Transverse colon (tissue), 4 donors: ENCODE measurements at regions not wholly inside any gene's neighbourhood (a gene's known extent, or its start where the extent isn't known, plus 50 kb on each side); places are given as distances from the start of the nearest gene placed in this dataset.

Experiments
- CTCF ChIP-seq, 5 experiments: fragments of 200-600 bp in 3 of 5; fragments of 450-650 bp in 2 of 5; sonication (generic) in 3 of 5; IDR thresholded peaks; 1 replicate in 2 of 5; 2 replicates in 3 of 5; pipeline ENCODE4 v1.5.1; 2016 to 2017; ENCODE audit warnings: antibody characterized with exemption in 5 of 5, inconsistent platforms in 3 of 5, mild to moderate bottlenecking in 2 of 5, moderate library complexity in 1 of 5
- EP300 ChIP-seq: sonication (generic); formaldehyde crosslinking; IDR thresholded peaks from one replicate; pipeline ENCODE4 v1.6.1; 2017; ENCODE audit warnings: antibody characterized with exemption, low read depth
- POLR2A ChIP-seq: fragments of 450-650 bp; IDR thresholded peaks from one replicate; pipeline ENCODE4 v1.6.1; 2016; ENCODE audit warnings: antibody characterized with exemption, mild to moderate bottlenecking, moderate library complexity
- POLR2AphosphoS5 ChIP-seq, 3 donors: sonication (generic); formaldehyde crosslinking; IDR thresholded peaks; one replicate each; pipeline ENCODE4 v1.6.1; 2016; ENCODE audit warnings: antibody characterized with exemption in 3 of 3

DNA sequence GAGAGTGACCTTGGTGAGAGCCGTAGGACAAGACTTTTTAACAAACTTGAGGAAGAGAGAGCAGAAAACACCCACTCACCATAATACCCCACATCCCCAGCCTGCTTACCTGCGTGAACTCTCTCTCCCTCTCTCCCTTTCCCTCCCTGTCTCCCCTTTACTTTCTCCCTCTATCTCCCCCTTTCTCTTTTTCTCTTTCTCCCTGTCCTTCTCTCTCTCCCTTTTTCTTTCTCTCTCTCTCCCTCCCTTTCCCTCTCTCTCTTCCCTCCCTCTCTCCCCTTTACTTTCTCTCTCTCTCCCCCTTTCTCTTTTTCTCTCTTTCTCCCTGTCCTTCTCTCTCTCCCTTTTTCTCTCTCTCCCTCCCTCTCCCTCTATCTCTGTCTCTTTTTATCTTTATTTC, 464.0 kb upstream of the AUTS2 start:
- TF ChIP-seq POLR2A (no peak), CTCF (IDR thresholded peaks at IDR 0.05) (no peak), EP300 (no peak), POLR2AphosphoS5 (IDR thresholded peaks at IDR 0.05) (no peak)
